Nucleus accumbens (tissue), 56 donors: ENCODE measurements at regions not wholly inside any gene's neighbourhood (a gene's known extent, or its start where the extent isn't known, plus 50 kb on each side); places are given as distances from the start of the nearest gene placed in this dataset.

ENCODE experiments used
- DNase-seq, 56 donors: peaks; one replicate each; lab custom pipeline; 2025; lab: John Stamatoyannopoulos, UW

DNA sequence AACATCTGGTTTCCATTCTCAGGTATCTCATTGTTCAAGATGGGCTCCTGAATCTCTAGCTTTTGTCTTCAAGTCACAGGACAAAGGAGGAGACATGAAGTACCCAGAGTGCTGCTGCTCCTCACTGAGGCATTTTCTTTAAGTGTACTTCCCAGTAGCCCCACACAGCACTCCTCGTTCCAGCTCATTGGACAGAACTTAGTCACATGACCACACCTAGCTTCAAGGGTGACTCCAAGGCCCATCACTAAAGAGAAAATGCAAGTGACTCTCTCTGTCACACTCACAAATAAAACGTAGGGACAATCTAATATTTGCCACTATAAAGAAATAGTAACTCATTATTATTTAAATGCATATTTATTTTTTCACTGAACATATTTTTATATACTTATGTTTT lies 58.3 kb upstream of the NEUROD6 start:
- no peak for DNase-seq

DNA sequence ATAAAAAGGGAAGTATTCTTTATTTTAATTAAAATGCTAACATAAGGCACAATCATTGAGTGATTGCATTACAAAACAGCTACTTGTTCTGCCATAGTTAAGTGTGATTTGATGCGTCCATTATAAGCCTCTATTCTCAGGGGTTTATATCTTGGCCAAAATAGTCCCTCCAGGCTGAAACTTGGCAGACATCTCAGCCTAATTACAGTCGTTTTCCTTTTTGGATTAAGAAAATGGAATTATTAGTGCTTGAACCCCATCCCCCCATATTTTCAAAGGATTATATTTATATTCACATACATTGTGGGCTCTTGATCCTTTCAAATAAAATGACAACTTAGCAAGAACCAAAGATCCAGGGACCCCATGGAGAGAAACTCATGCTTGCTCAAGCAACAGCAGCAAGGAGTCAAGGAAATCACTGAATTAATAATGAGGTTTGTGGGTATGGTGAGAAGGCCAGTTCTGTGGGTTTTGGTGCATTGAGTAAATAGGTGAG lies 66.7 kb upstream of the NEUROD6 start:
- DNase-seq = no peak

DNA sequence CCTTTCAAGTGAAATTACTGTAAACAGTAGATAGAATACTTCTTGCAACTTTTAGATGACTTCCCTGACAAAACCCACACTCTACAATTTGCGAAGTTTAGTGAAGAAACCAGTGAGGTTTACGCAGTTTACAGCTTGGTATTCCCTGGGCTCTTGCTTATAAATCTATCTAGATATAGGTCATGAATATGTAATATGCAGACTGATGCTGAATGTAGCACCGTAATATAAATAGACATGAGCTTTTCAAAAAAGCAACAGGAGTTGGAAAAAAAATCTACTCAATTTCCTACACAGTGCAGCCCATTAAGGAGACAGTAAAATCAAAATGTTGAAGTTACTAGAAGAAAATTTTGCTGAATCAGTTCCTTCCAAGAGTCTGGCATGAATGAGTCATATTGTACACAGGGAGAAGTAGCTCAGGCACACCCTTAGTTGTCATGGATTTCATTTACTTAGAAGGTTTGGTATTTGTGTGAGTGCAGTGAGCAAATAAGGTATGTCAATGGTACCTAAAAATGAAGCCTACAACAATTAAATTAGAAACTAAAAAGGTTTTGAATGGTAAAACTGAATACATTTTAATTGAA lies 67.7 kb upstream of the NEUROD6 start:
- DNase-seq = no peak

DNA sequence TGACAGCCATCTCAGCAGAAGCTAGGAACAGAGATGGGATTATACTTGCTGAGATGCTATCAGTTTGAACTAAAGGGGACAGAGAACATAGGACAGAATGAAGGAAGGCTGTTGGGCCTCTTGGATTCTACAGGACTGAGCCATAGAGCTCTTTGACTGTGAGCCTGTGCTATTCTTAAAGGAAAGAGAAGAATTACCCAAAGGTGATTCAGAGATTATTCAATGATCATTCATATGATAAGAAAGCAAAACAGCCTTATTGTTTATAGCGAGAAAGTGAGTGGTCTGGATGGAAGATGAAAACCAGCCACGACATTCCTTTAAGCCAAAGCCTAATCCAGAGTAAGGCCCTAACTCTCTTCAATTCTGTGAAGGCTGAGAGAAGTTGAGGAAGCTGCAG lies 69.7 kb upstream of the NEUROD6 start:
- no peak for DNase-seq

- DNase-seq = no peak
Observed at GRCh38 chr7:31411416-31411815, 70.9 kb upstream of the NEUROD6 start.

GRCh38 chr7:31413766-31414165 lies 73.2 kb upstream of the NEUROD6 start:
- no peak for DNase-seq

DNA sequence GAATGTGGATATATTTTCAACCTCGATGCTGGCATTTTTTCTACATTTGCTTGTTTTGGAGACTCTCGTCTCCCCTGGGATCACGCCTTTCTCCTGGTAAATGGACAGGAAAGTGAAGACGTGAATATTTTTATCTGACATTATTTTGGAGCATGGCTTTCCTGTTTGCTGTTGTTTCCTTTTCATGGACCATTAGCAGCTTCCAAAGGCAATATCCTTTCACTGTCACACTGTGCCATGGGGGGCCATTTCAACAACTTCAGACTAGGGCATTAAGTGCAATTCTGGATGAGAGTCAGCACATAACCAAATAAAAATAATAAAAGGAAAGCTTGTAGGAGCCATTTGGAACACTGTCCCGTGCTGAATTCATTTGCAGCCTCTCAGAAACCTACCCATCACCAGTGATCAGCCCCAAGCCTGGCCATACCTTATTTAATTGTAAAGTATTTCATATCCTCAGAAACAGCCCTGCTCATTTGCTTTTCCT lies 75.9 kb upstream of the NEUROD6 start:
- DNase-seq = no peak

DNA sequence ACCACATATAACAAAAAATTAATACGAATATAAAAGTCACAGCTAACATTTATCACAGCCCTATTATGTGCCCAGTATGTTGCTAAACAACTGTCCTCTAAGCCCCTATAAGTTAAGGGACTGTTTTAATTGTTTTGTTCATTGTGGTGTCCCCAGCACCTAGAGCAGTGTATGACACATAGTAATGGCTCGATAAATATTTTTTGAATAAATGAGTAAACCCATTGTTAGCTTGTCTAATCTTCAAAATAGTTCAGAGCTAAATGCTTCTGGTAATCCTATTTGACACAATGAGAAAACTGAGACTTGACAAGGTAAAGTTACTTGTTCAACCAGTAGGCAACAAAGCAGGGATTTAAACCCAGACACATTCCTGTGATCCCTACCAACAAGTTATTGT lies 78.4 kb upstream of the NEUROD6 start:
- DNase-seq = no peak

DNA sequence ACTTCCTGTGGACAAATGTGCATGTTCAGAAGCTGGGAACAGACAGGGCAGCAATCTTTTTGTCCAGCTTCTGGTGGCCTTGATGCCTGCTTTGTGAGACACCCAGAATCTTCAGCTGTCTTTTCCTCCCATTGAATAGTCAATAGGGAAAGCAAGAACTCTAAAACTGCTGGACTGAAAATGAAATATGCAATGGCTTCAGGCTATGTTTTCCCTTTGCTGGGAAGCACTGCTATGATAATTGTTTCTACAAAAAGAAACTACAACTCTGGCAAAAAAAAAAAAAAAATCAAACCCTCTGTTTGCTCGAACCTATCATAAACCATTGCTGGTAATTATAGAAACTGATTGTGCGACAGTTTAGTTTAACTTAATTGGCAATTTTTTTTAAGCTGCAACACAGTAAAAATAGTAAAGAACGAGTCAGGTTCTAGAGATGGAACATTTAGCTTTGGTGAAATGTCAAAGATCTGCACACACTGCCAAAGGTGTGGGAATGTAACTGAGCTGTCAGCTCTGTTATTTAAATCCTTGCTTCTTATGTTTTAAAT lies 79.1 kb upstream of the NEUROD6 start:
- DNase-seq = no peak

GRCh38 chr7:31420948-31421347 lies 80.4 kb upstream of the NEUROD6 start:
- DNase-seq = no peak

- no peak for DNase-seq
Observed at GRCh38 chr7:31421607-31422006, 81.1 kb upstream of the NEUROD6 start.

DNA sequence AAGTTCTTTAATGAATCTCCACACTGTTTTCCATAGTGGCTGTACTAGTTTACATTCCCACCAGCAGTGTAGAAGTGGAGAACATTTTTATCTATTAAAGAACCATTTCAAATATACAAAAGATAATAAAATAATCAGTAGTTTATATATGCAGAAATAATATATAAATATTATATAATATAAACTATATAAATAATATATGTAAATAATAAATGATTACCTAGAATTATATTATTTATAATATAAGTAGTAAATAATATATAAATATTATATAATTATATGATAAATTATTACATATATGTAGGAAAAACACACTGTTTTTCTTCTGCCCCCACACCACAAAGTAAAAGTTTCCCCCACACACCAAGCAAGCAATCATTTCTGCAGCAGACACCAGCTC lies 83.5 kb upstream of the NEUROD6 start:
- no peak for DNase-seq

GRCh38 chr7:31432176-31432575 lies 81.7 kb upstream of the ITPRID1 start:
- no peak for DNase-seq

DNA sequence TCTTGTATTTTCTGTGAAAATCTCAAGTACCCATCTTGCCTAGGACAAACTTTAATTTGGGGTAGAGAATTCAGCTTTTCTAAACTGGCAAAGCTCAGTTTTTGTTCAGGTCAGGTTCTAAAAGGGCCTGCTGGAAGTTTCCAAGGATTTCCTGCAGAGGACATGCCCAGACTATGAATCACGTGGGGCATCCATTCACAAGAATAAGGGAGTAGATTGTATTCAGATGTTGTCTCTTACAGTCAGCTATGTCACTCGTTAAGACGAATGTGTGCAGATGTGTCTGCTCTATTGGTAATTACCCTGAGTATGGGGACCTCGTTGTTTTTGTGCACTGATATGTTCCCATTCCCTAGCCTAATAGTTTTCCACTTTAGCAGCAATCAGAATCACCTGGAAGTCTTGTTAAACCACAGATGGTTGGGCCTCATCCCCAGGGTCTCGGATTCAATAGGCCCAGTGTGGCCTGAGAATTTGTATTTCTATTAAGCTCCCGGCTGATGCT lies 81.0 kb upstream of the ITPRID1 start:
- no peak for DNase-seq

DNA sequence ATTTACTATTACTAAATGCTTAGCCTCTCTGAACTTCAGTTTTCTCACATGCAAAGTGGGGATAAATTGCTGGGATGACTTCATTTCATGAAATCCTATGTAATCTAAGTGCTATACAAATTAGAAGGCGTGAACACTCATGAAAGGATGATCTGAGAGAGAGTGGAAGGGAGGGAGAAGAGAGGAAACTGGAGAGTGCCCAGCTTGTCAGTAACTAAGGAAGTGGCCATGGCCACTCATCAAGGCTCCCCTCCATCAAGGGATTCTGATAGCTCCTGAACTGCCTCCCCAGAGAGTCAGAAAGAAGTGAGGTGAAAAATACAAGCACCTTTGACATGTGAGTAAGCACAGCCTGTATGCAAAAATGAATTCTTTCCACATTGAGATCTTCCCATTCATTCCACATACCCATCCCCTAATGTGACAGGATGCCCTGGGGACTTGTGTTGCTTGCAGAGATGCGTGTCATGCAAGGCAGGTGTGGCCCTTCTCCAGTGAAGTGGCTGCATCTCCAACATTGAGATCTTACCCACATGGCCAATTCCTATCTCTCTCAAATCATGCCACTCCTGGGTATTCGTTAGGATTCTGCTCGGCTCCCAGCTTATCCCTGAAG lies 76.5 kb upstream of the ITPRID1 start:
- DNase-seq = no peak

DNA sequence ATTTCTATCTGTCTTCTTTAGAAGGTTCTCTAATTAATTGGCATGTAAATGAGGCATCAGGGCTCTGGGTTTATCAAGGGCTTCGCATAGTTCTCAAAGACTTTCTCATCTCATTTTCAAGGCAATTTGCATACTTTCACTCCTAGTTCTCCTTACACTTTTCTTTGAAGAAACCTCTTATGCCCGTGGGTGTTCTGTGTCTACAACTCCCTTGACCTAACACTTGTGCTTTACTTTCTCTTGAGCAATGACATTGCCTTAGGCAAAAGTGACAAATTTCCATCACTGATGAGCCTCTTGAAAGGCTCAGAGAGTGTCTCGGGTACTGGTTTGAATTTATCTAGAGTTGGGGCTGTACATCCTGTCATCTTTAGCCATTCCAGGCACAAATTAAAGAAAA lies 74.7 kb upstream of the ITPRID1 start:
- DNase-seq = no peak

DNA sequence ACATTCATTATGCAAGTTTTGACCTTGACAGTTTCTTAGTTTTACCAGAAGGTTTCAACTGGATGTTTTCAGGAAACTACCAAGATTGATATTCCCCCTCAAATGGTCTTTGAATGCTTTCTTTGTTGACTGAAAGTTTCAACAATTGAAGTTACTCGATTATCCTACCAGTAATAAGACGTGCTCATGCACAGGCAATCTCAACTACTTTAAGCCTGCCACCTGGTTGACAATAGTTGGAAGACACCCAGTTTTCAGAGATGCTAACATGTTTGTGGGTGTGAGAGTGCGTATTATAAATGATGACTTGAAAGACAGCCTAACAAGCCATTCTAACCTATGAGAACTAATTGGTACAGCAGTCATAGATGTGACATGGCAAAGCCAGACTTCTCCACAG lies 73.4 kb upstream of the ITPRID1 start:
- DNase-seq = no peak

GRCh38 chr7:31442626-31443025 lies 71.3 kb upstream of the ITPRID1 start:
- DNase-seq = no peak

DNA sequence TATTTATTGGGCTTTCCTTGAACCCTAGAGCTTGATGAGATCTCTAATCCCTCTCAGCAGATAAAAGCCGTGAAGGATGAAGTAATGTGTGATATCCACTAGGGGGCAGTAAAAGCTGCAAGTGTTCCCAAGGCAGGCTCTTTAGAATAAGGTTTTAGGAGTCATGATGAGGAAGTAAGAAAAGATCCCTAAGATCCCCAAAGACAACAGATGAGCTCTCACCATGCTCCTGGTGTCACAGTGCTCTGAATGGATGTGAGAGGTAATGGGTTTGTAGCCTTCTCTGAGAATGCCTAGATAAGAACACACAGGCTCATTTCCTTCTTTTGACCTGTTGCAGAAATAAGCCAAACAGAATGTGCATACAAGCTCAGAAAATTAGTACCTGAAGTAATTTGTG lies 70.4 kb upstream of the ITPRID1 start:
- DNase-seq = peak in 4 of 56 donors; percentile 4 to 23 (median 14)

DNA sequence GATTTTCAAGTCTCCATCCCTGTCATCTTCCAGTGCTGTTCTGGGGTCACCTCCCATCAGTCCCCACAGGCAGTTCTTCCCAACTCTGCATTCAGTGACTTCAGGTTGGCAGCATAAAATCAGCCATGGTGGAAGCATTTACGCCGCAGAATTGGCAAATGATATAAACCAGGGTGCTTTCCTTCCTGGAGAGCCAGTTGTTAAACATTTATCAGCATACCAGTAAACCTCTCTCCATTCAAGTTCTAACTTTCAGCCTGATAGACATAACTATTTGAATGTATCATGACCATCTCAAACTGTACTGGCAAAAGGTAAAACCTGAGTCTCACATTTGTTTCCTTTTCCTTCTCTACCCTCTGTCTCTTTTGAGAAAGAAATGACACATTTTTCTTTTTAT lies 69.7 kb upstream of the ITPRID1 start:
- no peak for DNase-seq

DNA sequence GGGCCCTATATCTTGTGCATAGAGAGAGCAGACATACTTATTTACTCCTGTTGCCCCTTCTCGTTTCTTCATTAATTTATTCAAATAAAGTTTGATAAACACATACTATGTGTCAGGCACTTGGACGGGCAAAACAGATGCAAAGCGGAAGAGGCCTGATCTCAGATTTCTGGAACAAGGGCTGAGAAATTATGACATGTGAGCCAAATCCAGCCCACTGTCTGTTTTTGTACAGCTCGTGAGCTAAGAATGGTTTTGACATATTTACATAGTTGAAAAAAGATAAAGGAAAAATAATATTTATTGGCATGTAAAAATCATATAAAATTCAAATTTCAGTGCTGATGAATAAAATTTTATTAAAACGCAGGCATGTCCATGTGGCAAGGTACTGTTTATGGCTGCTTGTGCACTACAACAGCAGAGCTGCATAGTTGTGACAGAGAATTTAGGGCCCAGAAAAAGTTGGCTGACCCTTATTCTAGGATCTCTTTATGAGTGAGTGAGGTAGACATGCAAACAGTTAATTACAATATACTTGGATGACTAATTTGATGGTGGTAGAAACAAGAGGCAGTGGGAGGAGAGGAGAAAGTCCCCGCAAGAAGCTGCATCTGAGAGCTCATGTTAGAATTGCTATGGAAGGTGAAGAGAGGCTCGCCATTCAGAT lies 68.1 kb upstream of the ITPRID1 start:
- no peak for DNase-seq
